Activated CD4-positive, alpha-beta T cell treated with anti-CD3 and anti-CD28 coated beads, Interleukin-2, amount 50 U/mL, for 16 hours (primary cell): ENCODE measurements at regions not wholly inside any gene's neighbourhood (a gene's known extent, or its start where the extent isn't known, plus 50 kb on each side); places are given as distances from the start of the nearest gene placed in this dataset.
"Not testable (repeated sequence)": the region's sequence is repeated elsewhere in the genome, so short reads cannot be mapped to it uniquely, and the experiment has no call there.

ENCODE experiments used
- DNase-seq: peaks from one replicate; pipeline ENCODE4 v3.0.0-alpha.2; 2020

DNA sequence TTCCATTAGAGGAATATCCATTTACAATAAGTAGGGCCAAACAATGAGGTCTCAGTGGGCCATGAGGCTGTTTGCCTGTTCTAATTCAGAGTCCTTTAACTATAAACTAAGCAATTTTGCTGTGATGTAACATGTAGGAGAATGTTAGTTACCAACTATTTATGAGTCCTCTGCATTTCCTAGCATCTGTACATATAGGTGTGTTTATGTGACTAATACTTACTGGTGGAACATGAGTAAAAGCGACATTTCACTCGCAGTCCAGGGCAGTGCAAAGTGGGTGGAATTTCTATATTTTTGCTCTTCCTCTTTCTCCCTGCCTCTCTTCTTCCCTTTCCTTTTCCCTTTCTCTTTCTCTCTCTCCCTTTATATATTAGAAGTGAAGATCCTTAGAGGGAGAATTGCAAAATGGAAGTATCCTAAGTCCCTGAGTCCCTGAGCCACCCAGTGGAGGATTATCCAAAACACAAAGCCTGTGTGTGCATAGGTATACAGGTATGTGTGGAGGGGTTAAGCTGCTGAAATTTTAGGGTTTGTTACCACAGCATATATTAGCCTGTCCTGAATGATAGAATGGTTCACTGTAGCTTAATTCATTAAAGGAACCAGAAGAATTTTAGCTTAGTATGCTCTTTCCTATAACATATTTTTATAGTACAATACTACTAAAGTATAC is 487.0 kb upstream of the FANCL start:
- no peak for DNase-seq

DNA sequence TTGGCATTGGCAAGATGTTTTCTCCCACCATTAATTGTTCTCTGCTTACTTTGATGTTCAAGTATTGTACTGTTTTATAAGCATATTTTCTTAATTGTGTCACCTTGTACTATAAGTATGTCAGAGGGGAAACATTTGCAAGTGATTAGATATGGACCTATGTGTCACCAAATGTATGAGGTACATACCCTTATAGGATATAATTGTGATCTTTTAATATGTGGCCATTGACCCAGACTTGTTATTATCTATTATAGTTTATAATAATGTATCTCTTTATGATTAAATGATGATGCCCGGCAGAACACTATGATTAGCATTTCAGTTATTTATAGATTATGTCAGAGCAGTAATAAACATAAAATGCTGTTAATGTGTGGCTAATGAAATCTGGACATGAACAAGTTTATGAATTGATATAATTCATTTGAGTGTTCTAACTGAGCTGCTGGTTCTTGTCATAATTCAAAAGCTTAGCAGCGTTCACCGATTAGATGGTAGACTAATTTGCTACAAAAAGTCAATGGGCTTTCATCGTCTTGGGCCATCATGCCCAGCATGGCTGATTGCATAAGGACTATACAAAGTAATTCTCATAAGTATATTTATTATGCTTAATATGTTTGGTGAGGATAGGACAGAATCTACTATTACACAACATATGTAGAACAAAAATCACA is 480.9 kb upstream of the FANCL start:
- DNase-seq, result no peak

DNA sequence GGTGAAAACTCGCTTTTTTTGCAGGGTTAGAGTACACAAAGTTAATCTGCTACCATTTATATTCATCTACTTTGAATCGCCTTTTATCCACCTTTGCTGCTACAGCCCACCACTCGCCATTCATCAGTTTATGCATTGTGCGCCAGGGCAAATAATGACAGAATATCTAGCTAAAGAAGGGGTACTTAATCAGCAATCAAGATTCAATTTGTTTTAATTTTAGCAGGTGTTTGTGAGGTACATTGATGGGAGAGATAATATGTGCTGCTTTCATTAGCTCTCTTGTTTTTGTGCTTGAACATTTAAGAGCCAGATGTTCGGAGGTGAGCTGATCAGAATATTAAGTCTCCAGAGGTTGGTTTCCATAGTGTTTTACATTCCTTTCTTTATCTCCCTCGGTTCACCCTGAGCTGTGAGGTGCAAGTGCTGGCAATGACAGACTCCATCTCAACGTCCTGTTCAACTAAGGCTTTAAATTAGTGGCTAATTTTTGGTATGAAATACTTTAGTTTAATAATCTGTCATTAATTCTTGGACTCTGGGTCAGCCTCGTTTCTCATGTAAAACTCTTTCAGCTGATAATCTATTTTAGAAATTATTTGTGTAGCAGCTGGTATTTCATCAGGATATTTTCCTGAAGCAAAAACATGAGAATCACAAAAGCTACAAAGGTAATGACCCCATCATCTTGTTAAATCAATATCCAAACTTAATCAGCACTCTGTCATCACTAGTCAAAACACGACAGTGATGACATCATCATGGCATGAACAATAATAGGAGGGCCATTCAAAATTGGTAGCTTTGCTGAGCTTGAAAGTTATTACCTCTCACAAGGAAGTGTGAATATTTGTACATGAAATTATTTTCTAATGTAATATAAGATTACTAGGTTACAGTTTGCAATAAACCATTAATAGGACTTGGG is 479.9 kb upstream of the FANCL start:
- DNase-seq, result no peak

DNA sequence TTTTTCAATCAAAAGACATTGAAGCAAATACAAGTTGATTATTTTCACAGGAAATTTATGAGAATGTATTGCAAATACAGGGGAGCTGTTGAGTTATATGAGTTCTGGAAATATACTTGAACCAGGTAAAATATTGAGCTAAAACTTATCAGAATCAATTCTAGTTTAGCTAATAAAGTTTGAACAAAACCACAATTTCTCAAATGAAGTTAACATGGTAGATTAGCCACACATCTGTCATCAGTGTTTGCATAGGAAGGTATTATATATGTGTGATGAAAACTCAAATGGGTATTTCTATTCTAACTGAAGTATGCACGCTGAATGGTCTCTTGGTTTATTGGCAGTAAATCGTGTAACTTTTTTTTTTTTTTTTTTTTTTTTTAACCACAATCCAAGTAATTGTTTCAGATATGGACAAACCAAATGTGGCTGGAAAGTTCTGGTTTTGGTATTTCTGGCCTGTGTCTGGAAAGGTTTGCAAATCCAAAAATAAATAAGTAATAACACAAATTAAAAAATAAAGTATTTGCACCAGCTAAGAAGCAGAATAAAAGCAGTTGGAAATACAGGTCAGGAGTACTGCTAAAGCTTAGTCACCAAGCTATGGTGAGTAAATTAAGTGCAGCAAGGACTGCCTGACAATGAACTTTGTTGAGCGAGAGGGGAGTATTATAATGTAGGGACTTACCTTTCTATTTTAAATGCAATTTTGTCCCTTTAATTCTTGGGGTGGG is 479.1 kb upstream of the FANCL start:
- no peak for DNase-seq

DNA sequence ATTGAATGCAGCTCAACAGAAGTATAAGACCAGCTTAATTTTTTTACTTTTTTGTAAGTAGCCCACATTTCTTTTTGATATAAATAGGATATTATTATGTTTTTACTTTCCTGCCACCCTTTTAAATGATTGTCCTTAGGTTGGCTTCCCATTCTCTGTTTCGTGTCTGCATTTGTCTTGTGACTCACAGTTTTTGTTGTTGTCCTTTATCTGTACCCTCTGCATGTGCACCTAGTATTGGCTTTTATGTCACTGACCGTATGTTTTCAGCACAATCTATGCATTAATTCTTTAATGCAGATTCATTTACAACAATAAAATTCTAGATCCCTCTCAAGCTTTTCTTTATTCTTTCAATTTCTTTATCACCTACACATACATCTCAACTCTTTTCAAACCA is 474.2 kb upstream of the FANCL start:
- no peak for DNase-seq

DNA sequence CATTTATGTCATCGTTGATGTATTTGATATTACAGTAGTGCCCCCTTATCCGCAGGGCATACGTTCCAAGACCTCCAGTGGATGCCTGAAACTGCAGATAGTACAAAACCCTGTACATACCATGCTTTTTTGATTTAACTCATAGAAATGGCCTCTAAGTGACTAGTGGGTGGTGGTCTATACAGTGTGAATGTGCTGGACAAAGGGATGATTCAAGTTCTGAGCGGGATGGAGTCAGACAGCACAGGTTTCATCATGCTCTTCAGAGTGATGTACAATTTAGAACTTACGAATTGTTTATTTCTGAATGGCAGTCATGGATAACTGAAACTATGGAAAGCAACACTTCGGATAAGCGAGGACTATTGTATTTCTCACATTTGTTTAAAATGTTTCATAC is 473.1 kb upstream of the FANCL start:
- DNase-seq, result no peak

DNA sequence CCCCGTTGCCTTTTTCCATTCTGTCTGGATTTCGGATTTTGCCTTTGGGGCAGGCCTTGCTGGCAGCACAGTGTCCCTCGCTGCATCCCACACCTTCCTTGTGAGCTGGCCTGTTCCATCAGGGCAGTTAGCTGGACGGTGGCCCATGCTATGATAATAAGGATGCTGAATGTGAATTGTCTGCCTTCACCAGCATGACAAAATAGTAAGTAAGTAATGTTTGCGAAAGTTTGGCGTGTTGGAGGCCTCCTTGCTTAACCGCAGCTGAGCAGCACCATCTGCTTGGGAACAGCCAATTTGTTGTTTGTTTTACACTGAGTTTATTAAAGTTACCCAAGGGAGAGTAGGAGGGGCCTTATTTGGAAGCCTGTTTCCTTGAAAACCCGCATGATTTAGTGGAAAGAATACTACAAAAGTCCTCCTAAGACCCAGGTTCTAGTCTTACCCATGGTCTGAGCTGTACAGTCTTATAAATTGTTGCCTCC is 469.7 kb upstream of the FANCL start:
- no peak for DNase-seq

DNA sequence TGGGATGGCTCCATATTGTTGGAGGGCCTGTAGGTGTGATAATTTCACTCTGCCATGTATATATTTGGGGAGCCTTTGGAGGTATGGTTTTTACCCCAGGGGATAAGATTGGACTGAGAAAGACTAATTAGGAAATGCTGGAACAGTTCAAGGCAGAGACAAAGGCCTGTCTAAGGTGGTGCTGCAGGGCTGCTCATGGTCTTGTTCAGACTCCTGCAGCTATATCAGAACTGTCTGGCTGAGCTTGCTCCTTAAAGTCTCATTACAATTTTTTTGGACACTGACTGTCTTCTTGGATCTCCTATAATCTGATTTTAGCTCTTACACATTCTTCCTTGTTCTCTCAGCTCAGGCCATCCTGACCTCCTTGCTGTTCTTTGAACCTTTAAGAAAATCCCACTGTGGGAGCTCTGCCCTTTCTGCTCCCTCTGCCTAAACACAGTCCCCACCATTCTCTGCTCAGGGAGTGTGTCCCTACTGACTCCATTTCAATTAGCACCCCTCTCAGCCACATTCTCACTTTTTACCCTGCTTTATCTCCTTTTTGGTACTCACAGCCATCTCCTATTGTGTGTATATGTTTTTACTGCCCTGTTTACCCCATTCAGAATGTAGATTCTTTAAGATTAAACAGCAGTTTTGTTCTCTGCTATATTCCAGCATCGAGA is 468.7 kb upstream of the FANCL start:
- no peak for DNase-seq

DNA sequence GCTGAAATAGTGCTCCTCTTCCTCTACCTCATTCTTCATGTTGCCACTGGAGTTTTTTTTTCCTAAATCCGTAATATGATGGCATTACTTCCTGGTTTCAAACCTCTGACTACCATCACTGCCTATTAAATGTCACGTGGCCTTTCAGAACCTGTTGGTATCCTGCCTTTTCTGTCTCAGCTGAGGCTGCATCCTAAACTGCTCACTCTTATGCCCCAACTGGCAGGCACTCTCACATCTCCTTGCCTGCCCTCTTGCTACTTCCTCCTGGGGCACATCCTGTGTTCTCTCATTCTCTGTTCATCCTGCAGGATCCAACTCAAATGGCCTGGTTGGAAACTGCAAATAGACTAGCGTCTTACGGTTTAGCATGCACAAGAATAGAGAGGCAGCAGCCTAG is 468.1 kb upstream of the FANCL start:
- DNase-seq, result no peak

DNA sequence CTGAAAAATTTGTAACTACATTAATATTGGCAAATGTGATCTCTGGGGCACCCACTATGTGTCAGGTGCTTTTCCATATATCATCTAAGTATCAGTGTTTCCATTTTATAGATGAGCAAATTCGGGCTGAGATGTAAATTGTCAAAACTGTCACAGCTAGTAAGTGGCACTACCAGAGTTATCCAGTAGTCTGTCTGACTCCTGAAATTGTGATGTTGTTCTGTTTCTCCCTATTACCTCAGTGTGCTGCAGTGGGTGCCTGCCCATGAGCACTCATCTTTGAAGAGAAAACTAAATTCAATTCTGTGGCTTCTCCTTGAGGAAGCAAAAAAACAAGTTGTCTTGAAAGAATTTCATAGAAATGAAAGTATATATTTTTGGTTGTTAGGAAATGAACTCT is 467.4 kb upstream of the FANCL start:
- DNase-seq, result no peak

DNA sequence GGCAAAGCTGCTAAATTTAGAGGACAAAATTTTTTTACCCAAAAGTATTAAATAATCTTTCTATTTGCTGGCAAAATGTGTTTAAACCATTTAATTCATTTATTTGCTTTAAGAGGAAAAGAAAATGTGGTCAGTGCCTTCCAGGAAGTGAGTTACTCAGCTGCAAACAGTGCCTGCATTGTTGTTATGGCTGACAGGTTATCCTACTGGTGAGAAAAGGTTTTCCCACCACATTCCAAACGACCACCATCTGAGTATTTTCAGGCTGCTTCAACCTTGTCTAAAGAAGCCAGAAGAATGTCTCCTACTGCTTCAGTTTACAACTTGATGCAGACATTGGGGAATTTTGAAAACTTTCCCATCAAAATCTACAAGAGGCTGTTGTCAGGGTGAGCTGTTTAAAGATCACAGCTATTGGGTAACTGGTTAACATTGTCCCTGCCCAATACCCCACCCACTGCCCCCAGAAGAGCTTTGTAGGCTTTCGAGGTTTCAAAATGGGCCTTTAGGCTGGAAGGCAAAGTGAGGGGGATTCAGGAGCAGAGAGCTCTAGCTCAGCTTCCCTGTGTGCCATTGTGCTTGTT is 461.3 kb upstream of the FANCL start:
- DNase-seq, result no peak

DNA sequence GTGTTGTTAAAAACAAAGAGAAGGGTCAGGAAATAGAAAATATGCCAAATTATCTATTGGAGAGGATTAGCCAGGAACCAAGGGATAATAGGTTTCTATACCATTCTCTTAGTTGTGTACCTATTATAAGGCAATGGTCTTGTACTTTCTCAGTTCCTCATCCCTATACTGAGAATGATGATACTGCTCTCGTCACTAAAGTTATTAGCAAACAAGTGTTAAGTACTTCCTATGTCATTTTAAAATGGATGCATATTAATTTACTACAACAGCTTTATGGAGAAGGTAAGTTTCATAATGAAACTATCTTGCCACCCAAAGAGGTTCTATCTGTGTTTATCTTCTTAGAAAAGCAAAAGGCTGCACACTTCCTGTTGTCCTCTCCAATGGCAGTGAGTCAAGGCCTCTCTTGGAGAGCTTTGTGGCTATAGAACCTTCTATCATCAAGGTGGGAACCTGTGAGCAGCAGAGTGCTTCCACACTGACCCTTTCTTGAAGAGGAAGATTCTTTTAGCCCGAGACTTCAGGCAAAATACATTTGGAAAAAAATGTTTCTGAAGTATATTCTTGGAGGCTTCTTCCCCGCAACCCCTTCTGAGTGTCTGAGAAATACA is 460.7 kb upstream of the FANCL start:
- DNase-seq, result no peak

DNA sequence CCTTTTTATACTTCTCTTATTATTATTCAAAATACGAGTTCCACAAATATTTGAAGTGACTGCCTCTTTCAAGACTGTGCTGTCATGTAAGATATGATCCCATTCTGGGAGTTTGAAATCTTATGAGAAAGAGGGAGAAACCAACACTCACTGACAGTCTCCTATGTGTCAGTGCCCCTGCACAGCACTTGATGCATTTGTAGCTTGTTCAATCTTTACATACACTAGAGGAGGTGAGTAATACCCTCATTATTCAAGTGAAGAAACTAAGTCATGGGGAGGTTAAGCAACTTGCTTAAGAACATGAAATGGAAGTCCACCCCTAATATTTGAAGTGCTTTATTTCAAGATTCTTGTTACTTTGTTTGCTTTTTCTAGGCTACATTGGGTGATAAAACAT is 459.5 kb upstream of the FANCL start:
- DNase-seq, result no peak

DNA sequence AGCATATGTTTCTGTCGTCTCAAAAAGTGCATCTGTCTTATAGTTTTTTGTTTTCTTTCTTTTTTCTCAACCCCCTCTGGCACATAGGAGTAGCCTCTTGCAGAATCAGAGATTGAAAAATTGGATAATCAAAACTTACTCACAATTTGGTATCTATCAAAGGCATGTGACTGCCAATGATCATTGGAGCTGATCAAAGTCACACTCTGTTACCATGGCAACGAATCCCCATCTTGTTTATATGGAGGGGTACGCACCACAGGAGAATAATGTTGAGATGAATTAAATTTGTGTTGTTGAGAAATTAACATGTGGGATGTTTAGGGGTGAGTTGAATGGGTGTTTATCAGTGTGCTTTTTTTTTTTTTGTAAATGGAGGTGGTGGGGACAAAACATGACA is 458.3 kb upstream of the FANCL start:
- no peak for DNase-seq

DNA sequence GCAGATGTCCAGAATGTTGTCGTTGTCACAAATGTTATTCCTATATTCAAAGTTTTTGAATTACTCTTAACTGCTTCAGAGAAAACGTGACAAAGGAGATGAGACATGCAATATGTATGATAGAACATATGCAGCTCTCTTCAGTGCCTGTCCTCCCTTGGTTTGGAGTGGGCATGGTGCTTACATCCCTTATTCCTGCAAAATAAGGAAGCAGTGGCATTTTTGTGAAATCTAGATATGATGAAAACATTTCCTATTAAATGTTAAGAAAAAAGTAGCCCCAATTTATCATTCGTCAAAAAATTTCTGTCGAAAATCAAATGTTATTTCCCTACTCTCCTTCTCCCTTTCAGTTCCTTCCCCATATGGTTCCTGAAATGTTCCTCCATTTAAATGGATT is 457.5 kb upstream of the FANCL start:
- DNase-seq, result no peak

DNA sequence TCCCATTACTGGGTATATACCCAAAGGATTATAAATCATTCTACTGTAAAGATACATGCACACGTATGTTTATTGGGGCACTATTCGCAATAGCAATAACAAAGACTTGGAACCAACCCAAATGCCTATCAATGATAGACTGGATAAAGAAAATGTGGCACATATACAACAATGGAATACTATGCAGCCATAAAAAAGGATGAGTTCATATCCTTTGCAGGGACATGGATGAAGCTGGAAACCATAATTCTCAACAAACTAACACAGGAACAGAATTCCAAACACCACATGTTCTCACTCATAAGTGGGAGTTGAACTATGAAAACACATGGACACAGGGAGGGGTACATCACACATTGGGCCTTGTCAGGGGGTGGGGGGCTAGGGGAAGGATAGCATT is 453.0 kb upstream of the FANCL start:
- DNase-seq, result not testable (repeated sequence)

DNA sequence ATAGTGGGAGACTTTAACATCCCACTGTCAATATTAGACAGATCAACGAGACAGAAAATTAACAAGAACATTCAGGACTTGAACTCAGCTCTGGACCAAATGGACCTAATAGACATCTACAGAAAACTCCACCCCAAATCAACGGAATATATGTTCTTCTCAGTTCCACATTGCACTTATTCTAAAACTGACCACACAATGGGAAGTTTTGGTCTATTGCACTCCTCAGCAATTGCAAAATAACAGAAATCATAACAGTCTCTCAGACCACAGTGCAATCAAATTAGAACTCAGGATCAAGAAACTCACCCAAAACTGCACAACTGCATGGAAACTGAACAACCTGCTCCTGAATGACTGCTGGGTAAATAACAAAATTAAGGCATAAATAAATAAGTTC is 449.9 kb upstream of the FANCL start:
- not testable (repeated sequence) for DNase-seq

DNA sequence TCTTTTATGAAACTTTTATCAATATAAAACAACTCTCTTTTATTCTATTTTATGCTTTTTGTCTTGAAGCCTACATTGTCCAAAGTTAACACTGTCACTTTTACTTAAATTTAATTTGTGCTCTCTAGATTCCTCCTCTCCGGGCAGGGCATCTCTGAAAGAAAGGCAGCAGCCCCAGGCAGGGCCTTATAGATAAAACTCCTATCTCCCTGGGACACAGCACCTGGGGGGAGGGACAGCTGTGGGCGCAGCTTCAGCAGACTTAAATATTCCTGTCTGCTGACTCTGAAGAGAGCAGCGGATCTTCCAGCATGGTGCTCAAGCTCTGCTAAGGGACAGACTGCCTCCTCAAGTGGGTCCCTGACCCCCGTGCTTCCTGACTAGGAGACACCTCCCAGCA is 447.7 kb upstream of the FANCL start:
- DNase-seq, result no peak

DNA sequence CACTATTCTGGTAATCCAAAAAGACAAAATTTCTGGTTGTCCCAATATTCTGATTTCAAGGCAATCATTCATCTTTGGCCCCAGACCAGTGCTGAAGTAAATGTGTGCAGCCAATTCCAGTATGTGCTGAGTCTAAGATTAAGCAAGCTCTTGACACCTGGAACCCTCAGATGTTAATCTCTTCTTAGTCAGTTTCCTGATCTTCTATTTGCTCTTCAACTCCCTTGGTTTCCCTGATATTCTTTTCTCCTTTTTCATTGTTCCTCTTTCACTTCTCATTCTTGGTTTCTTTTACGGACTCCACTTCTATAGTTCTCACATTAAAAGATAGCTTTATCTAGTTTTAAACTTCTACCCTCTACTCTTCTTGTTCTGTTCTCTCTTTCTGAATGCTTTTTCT is 445.7 kb upstream of the FANCL start:
- DNase-seq, result no peak

DNA sequence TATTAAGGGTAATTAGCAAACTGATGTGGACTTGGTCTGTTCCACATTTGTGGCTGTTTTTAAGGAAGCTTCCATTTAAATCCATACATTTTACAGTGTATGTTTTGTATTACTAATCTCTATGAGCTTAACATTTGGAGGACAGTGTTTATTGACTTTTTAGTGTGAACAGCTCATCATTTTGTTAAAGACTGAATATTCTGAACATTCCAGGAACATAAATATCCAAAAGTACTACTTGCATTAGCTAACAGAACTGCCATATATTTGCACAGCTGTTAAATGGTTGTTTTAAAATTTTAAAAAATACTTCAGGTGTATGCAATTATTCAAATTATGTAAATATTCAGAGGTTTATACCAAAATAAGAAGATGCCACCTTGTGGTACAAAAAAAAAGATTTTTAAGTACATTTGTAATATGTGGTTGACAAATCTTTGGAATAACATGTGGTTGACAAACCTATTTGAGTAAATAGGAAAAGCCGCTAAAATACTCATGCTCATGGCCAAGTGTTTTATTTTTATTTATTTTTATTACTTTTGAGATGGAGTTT is 439.7 kb upstream of the FANCL start:
- DNase-seq, result no peak

DNA sequence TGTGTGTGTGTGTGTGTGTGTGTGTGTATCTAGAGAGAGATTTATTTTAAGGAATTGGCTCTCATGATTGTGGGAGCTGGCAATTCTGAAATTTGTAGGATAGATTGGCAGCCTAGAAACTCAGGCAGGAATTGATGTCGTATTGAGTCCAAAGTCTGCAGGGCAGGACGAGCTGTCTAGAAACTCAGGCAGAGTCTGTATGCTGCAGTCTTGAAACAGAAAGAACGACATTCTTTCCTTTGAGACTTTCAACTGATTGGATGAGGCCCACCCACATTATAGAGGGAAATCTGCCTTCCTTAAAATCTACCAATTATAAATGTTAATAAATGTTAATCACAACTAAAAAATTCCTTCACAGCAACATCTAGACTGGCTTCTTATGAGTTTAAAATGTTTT is 436.6 kb upstream of the FANCL start:
- DNase-seq, result no peak
